Type B pancreatic cell (in vitro differentiated cells): ENCODE measurements at regions not wholly inside any gene's neighbourhood (a gene's known extent, or its start where the extent isn't known, plus 50 kb on each side); places are given as distances from the start of the nearest gene placed in this dataset.

Experiments used
- DNase-seq: peaks from one replicate; pipeline ENCODE4 v3.0.0; 2021; ENCODE audit warnings: mixed read lengths; ENCODE audit not compliant: unreplicated experiment; ENCODE audit errors: extremely low spot score
- H3K27ac Mint-ChIP-seq: 2 replicates; pipeline ENCODE4 v1.8.0; 2021; ENCODE audit warnings: mild to moderate bottlenecking, mixed read lengths
- H3K27me3 Mint-ChIP-seq: 2 replicates; pipeline ENCODE4 v1.8.0; 2021; ENCODE audit warnings: mixed read lengths
- H3K36me3 Mint-ChIP-seq: 2 replicates; pipeline ENCODE4 v1.8.0; 2021; ENCODE audit warnings: mixed read lengths
- H3K4me1 Mint-ChIP-seq: one replicate; pipeline ENCODE4 v1.8.0; 2021; ENCODE audit warnings: mixed read lengths; ENCODE audit not compliant: unreplicated experiment
- H3K4me3 Mint-ChIP-seq: 2 replicates; pipeline ENCODE4 v1.8.0; 2021; ENCODE audit warnings: mild to moderate bottlenecking, mixed read lengths
- H3K9me3 Mint-ChIP-seq: 2 replicates; pipeline ENCODE4 v1.8.0; 2021; ENCODE audit warnings: mixed read lengths
- CTCF ChIP-seq: fragments of 200-600 bp; sonication (generic); conservative IDR thresholded peaks from 2 replicates; pipeline ENCODE4 v1.5.0; 2021; ENCODE audit warnings: antibody characterized with exemption, mild to moderate bottlenecking

DNA sequence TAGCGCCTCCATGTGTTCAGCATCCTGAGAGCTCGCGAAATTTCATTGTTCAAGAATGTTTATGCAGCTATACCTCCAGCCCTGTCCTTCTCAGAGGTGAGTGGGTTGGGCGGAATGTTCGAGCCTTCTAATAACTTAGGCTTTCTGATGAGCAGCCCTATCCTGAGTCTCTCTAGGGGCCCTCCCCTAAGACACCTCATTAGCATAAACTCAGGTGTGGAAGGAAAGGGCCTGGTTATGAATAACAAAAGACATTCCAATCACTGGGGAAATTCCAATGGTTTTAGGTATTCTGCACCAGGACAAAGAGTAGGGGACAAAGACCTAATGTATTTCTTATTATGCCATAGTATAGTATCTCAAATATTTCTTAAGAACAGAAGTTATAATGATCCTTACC lies 138.1 kb upstream of the PDZRN3 start:
- DNase-seq: no peak
- Mint-ChIP-seq H3K4me3 (no peak overlapping the region), H3K27ac (no peak overlapping the region), H3K27me3 (no peaks in the 10 kb centered on the region), H3K4me1 (peaks cover 22% of the 10 kb centered on the region), H3K9me3 (no peaks in the 10 kb centered on the region), H3K36me3 (no peaks in the 10 kb centered on the region)
- TF ChIP-seq CTCF: no peak

GRCh38 chr3:73759297-73759711 lies 134.6 kb upstream of the PDZRN3 start:
- Mint-ChIP-seq H3K27me3 (no peaks in the 10 kb centered on the region), H3K36me3 (no peaks in the 10 kb centered on the region), H3K9me3 (no peaks in the 10 kb centered on the region), H3K4me3 (no peak overlapping the region), H3K27ac (no peak overlapping the region), H3K4me1 (peaks cover 12% of the 10 kb centered on the region)
- no peak for DNase-seq
- no peak for TF ChIP-seq CTCF

DNA sequence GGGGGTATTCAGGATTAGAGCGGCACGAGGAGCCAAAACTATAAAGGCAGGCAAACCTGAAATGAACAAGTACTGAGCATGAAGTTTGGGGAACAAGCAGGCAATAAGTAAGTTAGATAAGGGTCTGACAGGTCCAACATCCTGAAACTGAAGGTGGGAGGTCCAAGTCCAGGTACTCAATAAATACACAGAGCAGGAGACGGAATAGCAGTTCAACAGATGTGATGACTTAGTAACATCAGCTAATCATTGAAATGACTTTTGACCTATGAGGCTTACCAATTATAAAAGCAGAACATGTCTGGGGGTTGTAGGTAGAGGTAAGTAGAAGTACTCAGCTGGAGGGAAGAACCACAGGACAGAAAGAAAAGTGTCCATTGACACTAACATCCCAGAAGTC lies 132.8 kb upstream of the PDZRN3 start:
- DNase-seq: no peak
- H3K4me1 Mint-ChIP-seq: peaks cover 20% of the 10 kb centered on the region
- H3K36me3 Mint-ChIP-seq: no peaks in the 10 kb centered on the region
- no peak for TF ChIP-seq CTCF
- no peak overlapping the region for H3K27ac Mint-ChIP-seq
- no peak overlapping the region for H3K4me3 Mint-ChIP-seq
- H3K9me3 Mint-ChIP-seq: no peaks in the 10 kb centered on the region
- H3K27me3 Mint-ChIP-seq: no peaks in the 10 kb centered on the region

DNA sequence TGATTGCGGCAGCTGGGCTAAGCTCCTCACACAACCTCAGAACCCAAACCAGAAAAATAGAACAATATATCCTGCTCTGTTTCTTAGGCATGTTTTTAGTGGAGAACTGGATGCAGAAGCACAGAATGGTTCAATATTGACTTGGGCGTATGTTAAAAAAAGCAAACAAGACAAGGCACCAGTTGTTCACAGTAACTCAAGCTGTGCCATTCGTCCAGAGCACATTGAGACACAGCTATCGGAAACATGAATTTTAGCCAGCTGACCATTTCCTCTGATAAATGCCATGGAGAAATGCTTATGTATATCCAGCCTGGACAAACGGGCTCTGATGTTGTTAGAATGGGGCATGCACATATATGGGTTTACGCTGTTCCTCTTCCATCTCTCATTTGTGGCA lies 129.2 kb upstream of the PDZRN3 start:
- H3K27me3 Mint-ChIP-seq: peaks cover 4% of the 10 kb centered on the region
- no peak for DNase-seq
- H3K4me3 Mint-ChIP-seq: no peak overlapping the region
- H3K27ac Mint-ChIP-seq: no peak overlapping the region
- H3K4me1 Mint-ChIP-seq: peaks cover 36% of the 10 kb centered on the region
- no peaks in the 10 kb centered on the region for H3K36me3 Mint-ChIP-seq
- no peaks in the 10 kb centered on the region for H3K9me3 Mint-ChIP-seq
- TF ChIP-seq CTCF: no peak

DNA sequence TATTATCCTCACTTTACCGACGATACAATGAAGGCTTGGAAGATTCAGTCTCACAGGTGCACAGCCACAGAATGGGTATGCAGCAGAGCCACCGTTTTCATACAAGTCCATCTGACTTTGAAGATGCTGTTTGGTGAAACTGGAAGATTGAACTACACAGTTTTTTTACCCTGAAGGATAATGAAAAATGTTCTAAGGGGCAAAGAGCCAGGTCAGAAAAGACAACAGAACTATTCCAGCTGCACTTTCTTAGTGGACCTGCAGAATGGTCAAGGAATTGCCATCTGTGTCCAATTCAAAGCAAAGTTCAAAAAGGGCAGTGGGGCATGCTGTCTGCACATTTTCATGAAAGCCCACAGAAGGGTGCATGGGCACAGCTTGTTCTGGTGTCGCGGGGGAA lies 127.6 kb upstream of the PDZRN3 start:
- DNase-seq: no peak
- Mint-ChIP-seq H3K36me3 (no peaks in the 10 kb centered on the region), H3K9me3 (no peaks in the 10 kb centered on the region), H3K4me3 (no peak overlapping the region), H3K27me3 (peaks cover 4% of the 10 kb centered on the region), H3K4me1 (peaks cover 32% of the 10 kb centered on the region), H3K27ac (no peak overlapping the region)
- no peak for TF ChIP-seq CTCF

DNA sequence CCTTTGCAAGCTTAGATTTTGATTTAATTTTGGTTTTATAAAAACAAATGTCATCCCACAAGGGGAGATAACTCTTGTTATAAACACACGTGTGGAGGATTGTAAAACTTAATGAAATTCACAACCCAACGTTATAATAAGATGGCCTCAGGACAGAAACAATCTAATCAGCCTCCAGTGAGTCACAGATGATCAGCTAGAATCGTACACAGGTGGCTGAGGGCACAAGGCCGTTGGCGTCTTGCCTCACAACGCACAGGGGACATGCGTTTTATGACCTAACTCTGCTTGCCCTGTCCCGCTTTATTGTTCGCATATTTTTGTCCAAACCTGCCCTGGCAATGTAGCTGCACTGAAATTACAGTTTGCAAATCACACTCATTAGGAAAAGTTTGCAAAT lies 121.9 kb upstream of the PDZRN3 start:
- Mint-ChIP-seq H3K27ac (no peak overlapping the region), H3K4me3 (no peak overlapping the region), H3K27me3 (peaks cover 4% of the 10 kb centered on the region), H3K36me3 (no peaks in the 10 kb centered on the region), H3K4me1 (peaks cover 12% of the 10 kb centered on the region), H3K9me3 (no peaks in the 10 kb centered on the region)
- DNase-seq: no peak
- TF ChIP-seq CTCF: no peak
